ENCODE measurements at regions not wholly inside any gene's neighbourhood (a gene's known extent, or its start where the extent isn't known, plus 50 kb on each side); places are given as distances from the start of the nearest gene placed in this dataset.

DNA sequence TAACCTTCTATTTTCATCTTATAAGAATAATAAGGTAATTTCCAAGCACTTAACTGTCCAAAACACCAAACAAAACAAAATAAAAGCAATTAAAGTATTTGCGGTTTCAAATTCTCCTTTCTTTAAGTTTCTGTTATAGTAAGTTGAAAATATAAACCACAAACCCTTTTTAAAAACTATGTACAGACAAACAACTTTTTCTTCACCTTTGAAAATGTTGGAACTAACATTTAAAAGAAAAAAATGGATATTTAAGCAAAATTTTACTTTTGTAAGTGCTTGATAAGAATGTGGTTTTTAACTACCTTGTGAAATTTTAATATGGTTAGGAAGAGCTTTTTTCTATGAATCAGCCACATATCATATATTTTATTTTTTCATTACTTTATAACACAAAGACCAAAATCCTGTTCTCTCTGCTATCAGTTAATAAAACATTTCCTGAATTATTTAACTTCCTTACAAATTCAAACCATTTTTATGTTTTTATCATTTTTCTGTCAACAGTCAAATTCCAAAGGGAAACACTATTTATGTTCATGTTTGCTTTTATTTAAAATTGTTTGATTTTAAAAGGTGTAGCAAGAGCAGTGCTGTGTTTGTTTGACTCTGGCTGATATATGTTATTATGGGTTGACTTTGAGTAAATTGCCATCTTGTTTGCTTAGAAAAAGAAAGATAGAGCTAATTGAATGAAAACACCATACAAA, 554.1 kb upstream of the KLHL1 start:
- Histone ChIP-seq H3K27ac (no peak overlapping the region), H3K36me3 (ENCODE audit: insufficient read depth in 1 of 2, low read depth in 1 of 2) (no peaks in the 10 kb centered on the region), H3K4me3 (no peak overlapping the region), H3K27me3 (ENCODE audit: insufficient read depth in 3 of 3, low read length in 2 of 3) (no peaks in the 10 kb centered on the region), H3K9me3 (no peaks in the 10 kb centered on the region), H3K4me1 (no peaks in the 10 kb centered on the region)
- ATAC-seq, result no peak
- TF ChIP-seq, protein P1, sequence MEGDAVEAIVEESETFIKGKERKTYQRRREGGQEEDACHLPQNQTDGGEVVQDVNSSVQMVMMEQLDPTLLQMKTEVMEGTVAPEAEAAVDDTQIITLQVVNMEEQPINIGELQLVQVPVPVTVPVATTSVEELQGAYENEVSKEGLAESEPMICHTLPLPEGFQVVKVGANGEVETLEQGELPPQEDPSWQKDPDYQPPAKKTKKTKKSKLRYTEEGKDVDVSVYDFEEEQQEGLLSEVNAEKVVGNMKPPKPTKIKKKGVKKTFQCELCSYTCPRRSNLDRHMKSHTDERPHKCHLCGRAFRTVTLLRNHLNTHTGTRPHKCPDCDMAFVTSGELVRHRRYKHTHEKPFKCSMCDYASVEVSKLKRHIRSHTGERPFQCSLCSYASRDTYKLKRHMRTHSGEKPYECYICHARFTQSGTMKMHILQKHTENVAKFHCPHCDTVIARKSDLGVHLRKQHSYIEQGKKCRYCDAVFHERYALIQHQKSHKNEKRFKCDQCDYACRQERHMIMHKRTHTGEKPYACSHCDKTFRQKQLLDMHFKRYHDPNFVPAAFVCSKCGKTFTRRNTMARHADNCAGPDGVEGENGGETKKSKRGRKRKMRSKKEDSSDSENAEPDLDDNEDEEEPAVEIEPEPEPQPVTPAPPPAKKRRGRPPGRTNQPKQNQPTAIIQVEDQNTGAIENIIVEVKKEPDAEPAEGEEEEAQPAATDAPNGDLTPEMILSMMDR (IDR thresholded peaks at IDR 0.05), result no peak
- 83 to 88% (median 87%) methylated on average over 1 of the region's 1 CpG for WGBS, 3 donors
- intact Hi-C loops (cut with DNase I), result no loop called here
- DNase-seq, result no peak

DNA sequence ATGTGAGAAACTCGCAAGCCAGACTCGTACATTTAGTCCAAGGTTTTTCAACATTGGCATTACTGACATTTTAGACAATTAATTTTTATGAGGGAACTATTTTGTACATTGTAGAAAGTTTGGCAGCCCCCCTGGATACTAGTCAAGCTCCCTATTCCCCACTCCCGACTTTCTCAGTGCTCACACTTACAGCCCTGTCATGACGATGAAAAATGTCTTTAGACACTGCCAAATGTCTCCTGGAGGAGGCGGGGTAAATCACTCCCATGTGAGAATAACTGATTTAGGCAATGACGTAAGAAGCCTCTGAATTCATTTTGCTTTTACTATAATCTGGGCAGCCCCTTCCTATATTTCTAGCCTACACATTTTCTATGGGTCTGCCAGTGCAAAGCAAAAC, 535.8 kb upstream of the KLHL1 start:
- 64 to 70% (median 68%) methylated on average over 6 of the region's 6 CpGs for WGBS, 3 donors
- Histone ChIP-seq H3K9me3 (no peaks in the 10 kb centered on the region), H3K27ac (no peak overlapping the region), H3K36me3 (ENCODE audit: insufficient read depth in 1 of 2, low read depth in 1 of 2) (no peaks in the 10 kb centered on the region), H3K4me1 (no peaks in the 10 kb centered on the region), H3K4me3 (no peak overlapping the region), H3K27me3 (ENCODE audit: insufficient read depth in 3 of 3, low read length in 2 of 3) (no peaks in the 10 kb centered on the region)
- no peak for DNase-seq
- no peak for ATAC-seq
- intact Hi-C loops (cut with DNase I), result no loop called here
- TF ChIP-seq, protein P1 (IDR thresholded peaks at IDR 0.05), result no peak

DNA sequence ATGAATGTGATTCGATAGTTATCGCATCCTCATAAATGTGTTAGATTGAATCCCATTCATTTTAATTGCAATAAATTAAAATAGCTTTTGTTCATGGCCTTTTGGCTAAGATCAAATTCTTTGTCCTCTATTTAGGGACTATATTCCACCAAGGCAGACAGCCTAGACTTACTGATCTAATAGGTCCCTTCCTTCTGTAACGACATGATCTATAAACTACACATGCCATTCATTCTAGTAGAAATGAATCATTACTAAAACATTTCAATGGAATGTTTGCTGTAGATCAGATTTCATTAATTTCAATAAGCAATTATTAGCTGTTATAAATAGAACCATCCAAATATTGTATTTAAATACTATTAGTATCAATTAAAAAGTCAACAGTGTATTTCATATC, 526.6 kb upstream of the KLHL1 start:
- Histone ChIP-seq H3K27me3 (ENCODE audit: insufficient read depth in 3 of 3, low read length in 2 of 3) (no peaks in the 10 kb centered on the region), H3K4me1 (no peaks in the 10 kb centered on the region), H3K27ac (no peak overlapping the region), H3K9me3 (no peaks in the 10 kb centered on the region), H3K4me3 (no peak overlapping the region), H3K36me3 (ENCODE audit: insufficient read depth in 1 of 2, low read depth in 1 of 2) (no peaks in the 10 kb centered on the region)
- intact Hi-C loops (cut with DNase I), result no loop called here
- no peak for ATAC-seq
- no peak for DNase-seq
- 73 to 78% (median 78%) methylated on average over 3 of the region's 3 CpGs for WGBS, 3 donors
- TF ChIP-seq, protein P1 (IDR thresholded peaks at IDR 0.05), result no peak

DNA sequence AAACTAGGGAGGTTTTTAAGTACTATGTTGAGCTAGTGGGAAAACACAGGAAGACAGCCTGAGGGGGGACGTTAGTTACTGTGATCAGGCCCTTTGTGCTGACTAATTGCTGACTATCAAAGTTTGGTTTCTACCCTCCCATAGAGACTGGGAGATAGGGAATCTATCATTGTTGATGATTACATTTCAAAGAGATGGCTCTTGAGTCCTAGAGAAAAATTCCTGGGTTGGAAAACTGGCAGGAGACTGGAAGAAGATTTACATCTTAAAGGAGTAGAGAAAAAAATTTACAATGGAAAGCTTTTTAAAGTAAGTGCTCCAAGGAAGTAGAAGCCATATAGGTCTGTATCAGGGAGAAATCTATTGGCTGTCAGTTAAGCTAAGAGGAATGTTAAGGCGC, 522.0 kb upstream of the KLHL1 start:
- DNase-seq (no peak), ATAC-seq (no peak)
- Histone ChIP-seq H3K36me3 (ENCODE audit: insufficient read depth in 1 of 2, low read depth in 1 of 2) (no peaks in the 10 kb centered on the region), H3K27me3 (ENCODE audit: insufficient read depth in 3 of 3, low read length in 2 of 3) (no peaks in the 10 kb centered on the region), H3K27ac (no peak overlapping the region), H3K9me3 (no peaks in the 10 kb centered on the region), H3K4me1 (no peaks in the 10 kb centered on the region), H3K4me3 (no peak overlapping the region)
- WGBS, 3 donors, result 63 to 67% (median 65%) methylated on average over 2 of the region's 2 CpGs
- TF ChIP-seq, protein P1 (IDR thresholded peaks at IDR 0.05), result no peak
- intact Hi-C loops (cut with DNase I), result no loop called here

DNA sequence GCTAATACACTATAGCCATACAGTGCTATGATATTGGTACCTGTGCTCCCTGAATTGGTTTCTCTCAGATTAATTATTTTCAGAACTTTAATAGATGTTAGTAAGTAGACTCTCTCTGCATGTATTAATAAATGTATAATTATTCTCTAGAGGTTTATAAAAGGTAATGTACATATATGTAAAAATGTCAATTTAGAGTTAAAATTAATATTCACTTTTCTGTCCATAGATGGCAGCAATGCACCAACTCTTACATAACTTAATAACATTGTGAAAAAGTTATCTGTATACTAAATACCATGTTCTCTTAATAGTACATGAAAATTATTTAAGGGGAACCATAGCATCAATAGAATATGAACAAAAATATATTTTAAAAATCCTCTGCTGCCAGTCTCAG, 515.0 kb upstream of the KLHL1 start:
- ATAC-seq, result no peak
- H3K27me3 ChIP-seq (ENCODE audit: insufficient read depth in 3 of 3, low read length in 2 of 3), result no peaks in the 10 kb centered on the region
- intact Hi-C loops (cut with DNase I), result no loop called here

More for the DNA sequence above, 515.0 kb upstream of the KLHL1 start:
- H3K4me1 ChIP-seq, result no peaks in the 10 kb centered on the region
- H3K4me3 ChIP-seq, result no peak overlapping the region
- no peak overlapping the region for H3K27ac ChIP-seq
- no peak for DNase-seq
- no peaks in the 10 kb centered on the region for H3K9me3 ChIP-seq
- TF ChIP-seq, protein P1 (IDR thresholded peaks at IDR 0.05), result no peak
- no peaks in the 10 kb centered on the region for H3K36me3 ChIP-seq (ENCODE audit: insufficient read depth in 1 of 2, low read depth in 1 of 2)
